Keratinocyte (primary cell): ENCODE measurements at regions not wholly inside any gene's neighbourhood (a gene's known extent, or its start where the extent isn't known, plus 50 kb on each side); places are given as distances from the start of the nearest gene placed in this dataset.

Experiments used
- DNase-seq: peaks from one replicate; pipeline ENCODE4 v3.0.0-alpha.2; 2011; ENCODE audit warnings: low read depth, missing footprints, low spot score
- FAIRE-seq: peaks from 2 replicates; lab custom pipeline; 2011; peaks lifted over from hg19 to GRCh38; lab: Jason Lieb, UNC
- H2AFZ ChIP-seq: 2 replicates; pipeline ENCODE4 v1.6.0; 2012; ENCODE audit warnings: low read length, control low read depth, inconsistent platforms; ENCODE audit not compliant: control insufficient read depth
- H3K27ac ChIP-seq: 2 replicates; pipeline ENCODE4 v1.5.1; 2011; ENCODE audit warnings: low read length; ENCODE audit not compliant: control insufficient read depth, insufficient read depth
- H3K27me3 ChIP-seq: 3 replicates; pipeline ENCODE4 v1.6.0; 2011; ENCODE audit warnings: low read length; ENCODE audit not compliant: control insufficient read depth, insufficient read depth; ENCODE audit errors: extremely low read depth
- H3K36me3 ChIP-seq, 2 experiments: 2 replicates in 1 of 2; 3 replicates in 1 of 2; pipeline ENCODE4 v1.5.1; 2011; ENCODE audit warnings: low read length in 2 of 2, mild to moderate bottlenecking in 1 of 2; ENCODE audit not compliant: control insufficient read depth in 2 of 2, insufficient read depth in 2 of 2; ENCODE audit errors: extremely low read depth in 1 of 2
- H3K4me1 ChIP-seq: 3 replicates; pipeline ENCODE4 v1.5.1; 2011; ENCODE audit warnings: low read length; ENCODE audit not compliant: control insufficient read depth, insufficient read depth; ENCODE audit errors: extremely low read depth
- H3K4me2 ChIP-seq: 3 replicates; pipeline ENCODE4 v1.6.0; 2011; ENCODE audit warnings: low read depth, low read length; ENCODE audit not compliant: control insufficient read depth, insufficient read depth; ENCODE audit errors: extremely low read depth
- H3K4me3 ChIP-seq, 3 experiments: fragments of 200-600 bp in 1 of 3; sonication (generic) in 1 of 3; 2 replicates in 2 of 3; 3 replicates in 1 of 3; pipeline ENCODE4 v1.5.1; 2011 to 2016; ENCODE audit warnings: low read length in 3 of 3, mild to moderate bottlenecking in 3 of 3, control low read depth in 2 of 3, inconsistent platforms in 1 of 3, low read depth in 1 of 3, mixed read lengths in 1 of 3, mixed run types in 1 of 3, moderate library complexity in 1 of 3; ENCODE audit not compliant: control insufficient read depth in 2 of 3, insufficient read depth in 2 of 3; ENCODE audit errors: extremely low read depth in 1 of 3
- H3K79me2 ChIP-seq: 2 replicates; pipeline ENCODE4 v1.6.0; 2012; ENCODE audit warnings: low read length; ENCODE audit not compliant: control insufficient read depth, insufficient read depth
- H3K9ac ChIP-seq: 3 replicates; pipeline ENCODE4 v1.6.0; 2011; ENCODE audit warnings: low read length; ENCODE audit not compliant: control insufficient read depth, insufficient read depth; ENCODE audit errors: extremely low read depth
- H3K9me1 ChIP-seq: 3 replicates; pipeline ENCODE4 v1.6.0; 2011; ENCODE audit warnings: low read length; ENCODE audit not compliant: control insufficient read depth, insufficient read depth; ENCODE audit errors: extremely low read depth
- H3K9me3 ChIP-seq: 2 replicates; pipeline ENCODE4 v1.5.1; 2012; ENCODE audit warnings: low read depth, low read length; ENCODE audit not compliant: control insufficient read depth
- H4K20me1 ChIP-seq: 3 replicates; pipeline ENCODE4 v1.6.0; 2011; ENCODE audit warnings: low read length; ENCODE audit not compliant: control insufficient read depth, insufficient read depth; ENCODE audit errors: extremely low read depth
- CTCF ChIP-seq, 3 experiments: IDR thresholded peaks in 1 of 3; conservative IDR thresholded peaks in 1 of 3; optimal IDR thresholded peaks in 1 of 3; 2 replicates in 2 of 3; 3 replicates in 1 of 3; pipeline versions ENCODE3 to v1.5.1; 2011; ENCODE audit warnings: low read length in 3 of 3, mild to moderate bottlenecking in 3 of 3, moderate library complexity in 2 of 3, control low read depth in 1 of 3, inconsistent platforms in 1 of 3; ENCODE audit not compliant: insufficient read depth in 2 of 3; ENCODE audit errors: extremely low read depth in 1 of 3
- EZH2 ChIP-seq: IDR thresholded peaks from one replicate; pipeline ENCODE4 v1.6.1; 2012; ENCODE audit warnings: inconsistent platforms, mild to moderate bottlenecking, low read length, moderate library complexity
- dilution Hi-C: fragments of 300-500 bp; cut with MboI; formaldehyde crosslinking; loops from one replicate; pipeline ENCODE4 v1.7.0; 2020; ENCODE audit warnings: low sequenced_read_pairs; ENCODE audit not compliant: extremely low pct_ligation_motif_present

- Histone ChIP-seq H3K4me1 (no peaks in the 10 kb centered on the region), H3K9ac (no peak overlapping the region), H3K27ac (no peak overlapping the region), H3K79me2 (no peaks in the 10 kb centered on the region), H3K9me1 (no peaks in the 10 kb centered on the region), H3K4me2 (no peak overlapping the region), H3K4me3 (no peak overlapping the region), H3K36me3 (no peaks in the 10 kb centered on the region), H4K20me1 (no peaks in the 10 kb centered on the region), H3K27me3 (no peaks in the 10 kb centered on the region), H3K9me3 (no peaks in the 10 kb centered on the region), H2AFZ (no peak overlapping the region)
- no peak for DNase-seq
- dilution Hi-C loops, result no loop called here
- TF ChIP-seq CTCF (optimal IDR thresholded peaks at IDR 0.05 in 1 of 3, IDR thresholded peaks at IDR 0.05 in 1 of 3, conservative IDR thresholded peaks at IDR 0.05 in 1 of 3; ENCODE audit: extremely low read depth in 1 of 3, insufficient read depth in 2 of 3, low read length in 3 of 3) (no peak), EZH2 (no peak)
- no peak for FAIRE-seq
Observed at GRCh38 chr13:71967990-71968389, 101.0 kb upstream of the DACH1 start.

- TF ChIP-seq EZH2 (no peak), CTCF (optimal IDR thresholded peaks at IDR 0.05 in 1 of 3, IDR thresholded peaks at IDR 0.05 in 1 of 3, conservative IDR thresholded peaks at IDR 0.05 in 1 of 3; ENCODE audit: extremely low read depth in 1 of 3, insufficient read depth in 2 of 3, low read length in 3 of 3) (no peak)
- Histone ChIP-seq H2AFZ (no peak overlapping the region), H3K9me3 (no peaks in the 10 kb centered on the region), H3K4me1 (no peaks in the 10 kb centered on the region), H3K4me3 (no peak overlapping the region), H3K27me3 (no peaks in the 10 kb centered on the region), H3K4me2 (no peak overlapping the region), H3K27ac (no peak overlapping the region), H3K36me3 (no peaks in the 10 kb centered on the region), H3K9me1 (no peaks in the 10 kb centered on the region), H3K79me2 (no peaks in the 10 kb centered on the region), H4K20me1 (no peaks in the 10 kb centered on the region), H3K9ac (no peak overlapping the region)
- dilution Hi-C loops, result no loop called here
- no peak for FAIRE-seq
- no peak for DNase-seq
Observed at GRCh38 chr13:71964491-71965100, 97.6 kb upstream of the DACH1 start.
